ENCODE measurements at regions not wholly inside any gene's neighbourhood (a gene's known extent, or its start where the extent isn't known, plus 50 kb on each side); places are given as distances from the start of the nearest gene placed in this dataset.

DNA sequence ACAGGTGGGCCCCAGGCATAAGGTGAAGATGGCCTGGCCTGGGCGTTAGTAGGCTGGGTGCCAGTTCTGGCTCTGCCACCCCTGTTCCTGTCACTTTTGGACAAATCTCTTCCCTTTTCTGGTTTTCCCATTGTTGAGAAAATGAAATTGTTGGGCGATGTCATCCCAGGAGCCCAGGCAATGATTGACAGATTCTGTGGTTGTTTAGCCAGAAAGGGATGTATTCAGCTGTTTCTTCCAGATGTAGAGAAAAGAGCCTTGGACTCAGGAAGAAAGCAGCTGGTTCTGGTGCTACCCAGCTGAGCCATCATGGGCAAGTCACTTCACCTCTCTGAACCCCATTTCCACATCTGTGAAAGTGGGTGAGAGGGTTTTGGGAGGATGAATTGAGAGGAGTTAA is 60.1 kb upstream of the MRTFB start:
- peaks cover 24% of the 10 kb centered on the region for H3K4me1 ChIP-seq (ENCODE audit: control insufficient read depth, extremely low read depth, insufficient read depth, low read length)
- H3K9me3 ChIP-seq (ENCODE audit: control insufficient read depth, insufficient read depth, low read depth, low read length) = no peaks in the 10 kb centered on the region
- DNase-seq (ENCODE audit: low read depth in 2 of 2) = peak in 1 of 2 donors; percentile 9
- no peaks in the 10 kb centered on the region for H3K36me3 ChIP-seq (ENCODE audit: control insufficient read depth, insufficient read depth, low read length)
- no peak overlapping the region for H3K9ac ChIP-seq (ENCODE audit: insufficient read depth, low read length)
- TF ChIP-seq, protein P1, sequence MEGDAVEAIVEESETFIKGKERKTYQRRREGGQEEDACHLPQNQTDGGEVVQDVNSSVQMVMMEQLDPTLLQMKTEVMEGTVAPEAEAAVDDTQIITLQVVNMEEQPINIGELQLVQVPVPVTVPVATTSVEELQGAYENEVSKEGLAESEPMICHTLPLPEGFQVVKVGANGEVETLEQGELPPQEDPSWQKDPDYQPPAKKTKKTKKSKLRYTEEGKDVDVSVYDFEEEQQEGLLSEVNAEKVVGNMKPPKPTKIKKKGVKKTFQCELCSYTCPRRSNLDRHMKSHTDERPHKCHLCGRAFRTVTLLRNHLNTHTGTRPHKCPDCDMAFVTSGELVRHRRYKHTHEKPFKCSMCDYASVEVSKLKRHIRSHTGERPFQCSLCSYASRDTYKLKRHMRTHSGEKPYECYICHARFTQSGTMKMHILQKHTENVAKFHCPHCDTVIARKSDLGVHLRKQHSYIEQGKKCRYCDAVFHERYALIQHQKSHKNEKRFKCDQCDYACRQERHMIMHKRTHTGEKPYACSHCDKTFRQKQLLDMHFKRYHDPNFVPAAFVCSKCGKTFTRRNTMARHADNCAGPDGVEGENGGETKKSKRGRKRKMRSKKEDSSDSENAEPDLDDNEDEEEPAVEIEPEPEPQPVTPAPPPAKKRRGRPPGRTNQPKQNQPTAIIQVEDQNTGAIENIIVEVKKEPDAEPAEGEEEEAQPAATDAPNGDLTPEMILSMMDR (conservative IDR thresholded peaks at IDR 0.05 in 1 of 2, IDR thresholded peaks at IDR 0.05 in 1 of 2; ENCODE audit: low read depth in 1 of 2, low read length in 2 of 2) = no peak
- H3K79me2 ChIP-seq (ENCODE audit: control insufficient read depth, insufficient read depth, low read length) = no peaks in the 10 kb centered on the region
- peaks cover 3% of the 10 kb centered on the region for H3K27me3 ChIP-seq (ENCODE audit: control insufficient read depth, insufficient read depth, low read length)
- H3K27ac ChIP-seq (ENCODE audit: insufficient read depth, low read length) = no peak overlapping the region
- H2AFZ ChIP-seq (ENCODE audit: low read length) = no peak overlapping the region
- H3K4me3 ChIP-seq (replicated peaks in 1 of 4; ENCODE audit: control extremely low read depth in 1 of 4, insufficient read depth in 1 of 4, low read depth in 3 of 4, low read length in 4 of 4) = no peak overlapping the region
- H4K20me1 ChIP-seq (ENCODE audit: control insufficient read depth, extremely low read depth, insufficient read depth, low read length) = no peaks in the 10 kb centered on the region
- no peak overlapping the region for H3K4me2 ChIP-seq (ENCODE audit: extremely low read depth, insufficient read depth, low read length)

DNA sequence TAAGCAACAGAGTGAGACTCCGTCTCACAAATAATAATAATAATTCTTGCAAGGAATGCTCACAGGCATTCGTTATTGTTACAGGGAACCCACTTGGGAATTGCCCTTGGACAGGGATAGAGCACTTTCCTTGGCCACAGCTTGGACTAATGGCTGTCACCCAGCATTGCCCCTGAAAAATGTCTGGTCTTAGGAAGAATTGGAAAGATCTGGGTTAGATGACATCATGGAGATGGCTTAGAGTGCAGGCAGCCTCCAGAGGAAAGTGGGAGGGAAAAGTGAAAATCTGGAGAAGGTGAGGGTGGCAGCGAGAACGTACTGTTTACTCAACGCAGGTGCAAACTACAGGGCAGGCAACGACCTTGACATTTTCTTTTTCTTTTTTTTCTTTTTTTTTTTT is 59.3 kb upstream of the MRTFB start:
- Histone ChIP-seq H3K36me3 (ENCODE audit: control insufficient read depth, insufficient read depth, low read length) (no peaks in the 10 kb centered on the region), H3K9me3 (ENCODE audit: control insufficient read depth, insufficient read depth, low read depth, low read length) (no peaks in the 10 kb centered on the region), H3K4me1 (ENCODE audit: control insufficient read depth, extremely low read depth, insufficient read depth, low read length) (peaks cover 28% of the 10 kb centered on the region), H3K4me3 (replicated peaks in 1 of 4; ENCODE audit: control extremely low read depth in 1 of 4, insufficient read depth in 1 of 4, low read depth in 3 of 4, low read length in 4 of 4) (no peak overlapping the region), H2AFZ (ENCODE audit: low read length) (no peak overlapping the region), H3K27ac (ENCODE audit: insufficient read depth, low read length) (no peak overlapping the region), H3K27me3 (ENCODE audit: control insufficient read depth, insufficient read depth, low read length) (peaks cover 3% of the 10 kb centered on the region), H4K20me1 (ENCODE audit: control insufficient read depth, extremely low read depth, insufficient read depth, low read length) (no peaks in the 10 kb centered on the region), H3K4me2 (ENCODE audit: extremely low read depth, insufficient read depth, low read length) (no peak overlapping the region), H3K79me2 (ENCODE audit: control insufficient read depth, insufficient read depth, low read length) (no peaks in the 10 kb centered on the region), H3K9ac (ENCODE audit: insufficient read depth, low read length) (no peak overlapping the region)
- DNase-seq (ENCODE audit: low read depth in 2 of 2) = no peak
- TF ChIP-seq, protein P1 (conservative IDR thresholded peaks at IDR 0.05 in 1 of 2, IDR thresholded peaks at IDR 0.05 in 1 of 2; ENCODE audit: low read depth in 1 of 2, low read length in 2 of 2) = no peak
- no peak for TF ChIP-seq EZH2 (IDR thresholded peaks at IDR 0.05; ENCODE audit: low read length, missing control alignments)

DNA sequence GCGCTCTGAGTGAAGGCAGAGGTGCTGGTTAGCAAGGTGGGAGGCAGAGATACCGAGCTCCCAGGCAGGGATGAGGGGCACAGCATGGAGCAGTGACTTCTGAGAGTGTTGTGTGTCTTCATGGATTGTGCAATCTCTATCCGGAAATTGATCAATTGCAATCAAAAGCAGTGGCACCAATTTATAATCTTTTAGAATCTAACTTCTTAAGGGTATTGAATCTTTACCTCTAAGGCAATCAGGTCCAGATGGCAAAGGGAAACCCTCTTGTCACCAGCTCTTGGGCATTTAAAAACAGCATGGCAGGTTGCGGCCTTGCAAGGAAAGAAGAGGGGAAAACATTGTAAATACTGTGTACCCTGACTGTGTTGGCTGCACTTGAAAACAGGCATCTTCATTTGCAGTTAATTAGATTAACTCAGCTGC is 58.0 kb upstream of the MRTFB start:
- H3K27me3 ChIP-seq (ENCODE audit: control insufficient read depth, insufficient read depth, low read length) = peaks cover 3% of the 10 kb centered on the region
- no peak for DNase-seq (ENCODE audit: low read depth in 2 of 2)
- peak overlapping the region; percentile 34 for H3K4me2 ChIP-seq (ENCODE audit: extremely low read depth, insufficient read depth, low read length)
- no peak overlapping the region for H3K9ac ChIP-seq (ENCODE audit: insufficient read depth, low read length)
- H3K36me3 ChIP-seq (ENCODE audit: control insufficient read depth, insufficient read depth, low read length) = no peaks in the 10 kb centered on the region
- TF ChIP-seq, protein P1 (conservative IDR thresholded peaks at IDR 0.05 in 1 of 2, IDR thresholded peaks at IDR 0.05 in 1 of 2; ENCODE audit: low read depth in 1 of 2, low read length in 2 of 2) = no peak
- H2AFZ ChIP-seq (ENCODE audit: low read length) = no peak overlapping the region
- H3K9me3 ChIP-seq (ENCODE audit: control insufficient read depth, insufficient read depth, low read depth, low read length) = no peaks in the 10 kb centered on the region
- H3K79me2 ChIP-seq (ENCODE audit: control insufficient read depth, insufficient read depth, low read length) = no peaks in the 10 kb centered on the region
- peaks cover 28% of the 10 kb centered on the region for H3K4me1 ChIP-seq (ENCODE audit: control insufficient read depth, extremely low read depth, insufficient read depth, low read length)
- no peaks in the 10 kb centered on the region for H4K20me1 ChIP-seq (ENCODE audit: control insufficient read depth, extremely low read depth, insufficient read depth, low read length)
- H3K27ac ChIP-seq (ENCODE audit: insufficient read depth, low read length) = peak overlapping the region; percentile 89
- peak overlapping the region in 1 of 4 experiments; percentile 1 for H3K4me3 ChIP-seq (replicated peaks in 1 of 4; ENCODE audit: control extremely low read depth in 1 of 4, insufficient read depth in 1 of 4, low read depth in 3 of 4, low read length in 4 of 4)

Data from fibroblast of lung (primary cell).